K562 (cell line): ENCODE measurements at regions not wholly inside any gene's neighbourhood (a gene's known extent, or its start where the extent isn't known, plus 50 kb on each side); places are given as distances from the start of the nearest gene placed in this dataset.

Experiments
- CC2D1A ChIP-seq: fragments of 450-650 bp; IDR thresholded peaks from 2 replicates; pipeline ENCODE4 v1.6.1; 2017; ENCODE audit warnings: mild to moderate bottlenecking
- GTF2F1 ChIP-seq: IDR thresholded peaks from 2 replicates; pipeline ENCODE4 v1.6.1; 2011; ENCODE audit warnings: low read depth, low read length, improper control_type of control experiment
- NR2F6 ChIP-seq: fragments of 450-650 bp; formaldehyde crosslinking; IDR thresholded peaks from 2 replicates; pipeline ENCODE4 v1.4.0; 2020; ENCODE audit warnings: mild to moderate bottlenecking
- REST ChIP-seq, 2 experiments: fragments of 450-650 bp; formaldehyde crosslinking in 1 of 2; IDR thresholded peaks; 2 replicates each; pipeline versions ENCODE4 v1.4.0 to v1.6.1; 2014 to 2020; ENCODE audit warnings: mild to moderate bottlenecking in 2 of 2, borderline replicate concordance in 1 of 2, low read depth in 1 of 2

DNA sequence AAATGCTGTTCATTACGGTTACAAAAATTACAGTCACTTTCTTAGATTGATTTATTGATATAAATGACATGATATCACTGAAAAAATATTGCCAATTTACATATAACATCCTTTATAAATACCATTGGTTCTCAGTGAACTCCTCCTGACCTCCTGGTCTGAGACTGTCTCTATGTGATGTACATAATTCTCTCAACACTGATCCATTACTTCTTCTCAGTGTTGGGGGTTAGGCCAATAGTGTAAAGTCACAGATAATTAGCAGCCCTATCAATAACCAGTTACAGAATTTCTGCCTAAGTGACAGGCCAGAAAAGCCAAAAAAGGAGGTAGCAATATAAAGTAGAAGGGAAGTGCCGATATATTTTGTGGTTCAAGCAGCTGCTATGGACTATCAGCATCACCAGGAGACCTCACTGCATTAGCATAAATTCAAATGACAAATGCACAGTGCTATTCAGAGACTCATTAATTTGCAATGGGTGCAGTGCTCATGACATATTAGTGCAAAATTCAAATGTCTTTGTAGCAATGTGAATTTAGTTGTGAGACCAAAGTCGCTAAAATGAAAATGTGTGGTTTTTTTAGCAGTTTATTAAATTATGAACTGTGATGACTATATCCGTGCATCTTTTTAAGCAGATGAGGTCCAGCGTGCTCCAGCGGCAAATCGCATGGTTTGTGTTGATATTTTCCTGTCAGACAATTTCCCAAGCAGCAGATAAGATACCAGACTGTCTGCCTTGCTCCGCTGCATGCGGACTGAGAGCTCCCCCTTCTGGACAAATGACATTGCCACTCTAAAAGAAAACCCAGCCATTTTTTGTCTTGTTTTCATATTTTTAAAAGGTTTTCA is 144.6 kb downstream of the CETN3 start (continued):
- peak; percentile 78 for TF ChIP-seq REST (IDR thresholded peaks at IDR 0.05; ENCODE audit: borderline replicate concordance)
- no peak for TF ChIP-seq REST (CRISPR knock-in tag; IDR thresholded peaks at IDR 0.05; ENCODE audit: low read depth)
- TF ChIP-seq NR2F6 (CRISPR knock-in tag): no peak
- TF ChIP-seq GTF2F1: no peak
- peak; percentile 57; the same call in 1 of the 2 replicates for TF ChIP-seq CC2D1A
